Choroid plexus epithelial cell (primary cell): ENCODE measurements at regions not wholly inside any gene's neighbourhood (a gene's known extent, or its start where the extent isn't known, plus 50 kb on each side); places are given as distances from the start of the nearest gene placed in this dataset.
"Not testable (repeated sequence)": the region's sequence is repeated elsewhere in the genome, so short reads cannot be mapped to it uniquely, and the experiment has no call there.

Source experiments
- DNase-seq: peaks from one replicate; pipeline ENCODE4 v3.0.0-alpha.2; 2010; ENCODE audit warnings: low read depth
- H3K4me3 ChIP-seq: 2 replicates; pipeline ENCODE4 v1.5.1; 2011; ENCODE audit warnings: low read depth, mild to moderate bottlenecking, control low read depth, low read length, moderate library complexity
- CTCF ChIP-seq: conservative IDR thresholded peaks from 2 replicates; pipeline ENCODE4 v1.5.1; 2011; ENCODE audit warnings: low read depth, mild to moderate bottlenecking, control low read depth, inconsistent platforms, low read length, moderate library complexity

DNA sequence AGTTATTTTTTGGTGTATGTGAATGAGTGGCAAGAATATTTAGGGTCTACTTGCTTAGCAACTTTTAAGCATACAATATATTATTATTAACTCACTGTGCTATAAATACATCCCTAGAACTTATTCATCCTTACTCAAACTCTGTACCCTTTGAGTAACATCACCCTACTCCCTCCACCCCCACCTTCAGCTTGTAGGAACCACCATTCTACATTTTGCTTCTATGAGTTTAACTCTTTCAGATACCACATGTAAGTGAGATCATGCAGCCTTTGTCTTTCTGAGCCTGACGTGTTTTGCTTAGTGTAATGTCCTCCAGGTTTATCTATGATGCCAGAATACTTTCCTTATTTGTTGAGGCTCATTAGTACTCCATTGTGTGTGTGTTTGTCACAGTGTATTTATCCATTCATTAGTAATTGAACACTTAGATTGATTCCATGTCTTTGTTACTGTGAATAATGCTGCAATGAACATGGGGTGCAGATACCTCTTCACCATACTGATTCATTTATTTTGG is 526.9 kb downstream of the PYDC2 start:
- no peak overlapping the region for H3K4me3 ChIP-seq
- DNase-seq: no peak
- TF ChIP-seq CTCF: no peak

GRCh38 chr3:191993952-191994351 is 533.0 kb downstream of the PYDC2 start:
- not testable (repeated sequence) for H3K4me3 ChIP-seq, DNase-seq

DNA sequence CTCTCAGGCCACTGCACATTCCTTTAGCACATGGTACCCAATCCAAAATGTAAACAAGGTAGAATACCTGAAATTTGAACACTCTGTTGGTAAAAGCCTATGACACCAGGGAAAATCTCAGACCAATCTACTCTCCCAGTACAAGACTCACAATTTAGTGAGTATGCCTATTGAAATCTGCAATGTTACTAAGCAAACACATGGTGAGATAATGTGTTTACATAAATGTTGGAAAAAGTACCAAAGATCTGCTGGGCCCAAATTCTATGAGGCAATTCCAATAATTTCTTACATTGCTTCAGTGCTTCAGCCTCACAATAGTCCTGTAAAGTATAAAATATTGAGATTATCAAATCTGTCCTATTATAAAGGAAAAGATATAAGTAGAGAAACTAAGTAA is 536.1 kb downstream of the PYDC2 start:
- TF ChIP-seq CTCF: no peak
- DNase-seq: no peak
- no peak overlapping the region for H3K4me3 ChIP-seq

DNA sequence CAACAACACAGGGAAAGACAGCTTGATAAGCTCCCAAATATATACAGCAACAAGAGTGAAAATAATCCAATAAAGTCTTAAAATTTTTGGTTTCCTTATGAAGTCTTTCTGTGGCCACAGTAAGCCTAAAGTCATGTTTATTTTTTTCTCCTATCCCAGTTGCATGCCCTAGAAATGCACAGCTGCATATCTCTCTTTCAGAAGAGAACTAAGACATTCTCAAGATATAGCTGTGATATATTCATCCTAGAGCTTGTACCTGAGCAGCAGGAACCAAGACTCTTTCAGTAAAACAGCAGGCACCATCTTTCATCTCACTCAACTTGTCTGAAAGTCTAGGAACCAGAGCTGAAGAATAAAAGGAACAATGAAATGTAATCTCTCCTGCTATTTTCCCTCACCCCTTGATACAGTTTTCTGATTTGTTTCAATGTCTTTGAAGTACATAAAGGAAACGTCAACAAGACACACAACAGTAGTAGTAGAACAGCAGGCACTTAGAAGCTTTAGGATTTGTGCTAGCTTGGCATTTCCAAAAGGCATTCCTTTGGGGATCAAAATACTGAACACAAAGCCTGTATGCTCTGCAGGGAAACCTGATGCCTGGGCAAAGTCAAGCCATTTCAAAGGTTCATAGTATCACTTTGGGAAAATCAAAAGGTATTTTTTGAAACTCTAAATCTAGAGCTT is 536.8 kb downstream of the PYDC2 start:
- no peak for DNase-seq
- no peak for TF ChIP-seq CTCF
- H3K4me3 ChIP-seq: no peak overlapping the region

GRCh38 chr3:192001218-192001617 is 540.3 kb downstream of the PYDC2 start:
- no peak for TF ChIP-seq CTCF
- DNase-seq: no peak
- H3K4me3 ChIP-seq: no peak overlapping the region

GRCh38 chr3:192005989-192006388 is 545.0 kb downstream of the PYDC2 start:
- DNase-seq: no peak
- no peak for TF ChIP-seq CTCF
- no peak overlapping the region for H3K4me3 ChIP-seq

- TF ChIP-seq CTCF: no peak
- no peak overlapping the region for H3K4me3 ChIP-seq
- no peak for DNase-seq
Observed at GRCh38 chr3:192009903-192010302, 548.9 kb downstream of the PYDC2 start.
